Suprapubic skin (tissue), 4 donors: ENCODE measurements at regions not wholly inside any gene's neighbourhood (a gene's known extent, or its start where the extent isn't known, plus 50 kb on each side); places are given as distances from the start of the nearest gene placed in this dataset.

Experiments used
- DNase-seq, 2 donors: peaks; one replicate each; pipeline ENCODE4 v3.0.0-alpha.2; 2019; ENCODE audit warnings: low spot score in 2 of 2
- H3K27ac ChIP-seq: fragments of 200-600 bp; sonication (generic); one replicate; pipeline ENCODE4 v1.5.1; 2019
- H3K27me3 ChIP-seq: fragments of 200-600 bp; sonication (generic); one replicate; pipeline ENCODE4 v1.5.1; 2019
- H3K36me3 ChIP-seq: fragments of 200-600 bp; sonication (generic); one replicate; pipeline ENCODE4 v1.5.1; 2019
- H3K4me1 ChIP-seq: fragments of 200-600 bp; sonication (generic); one replicate; pipeline ENCODE4 v1.5.1; 2019
- H3K4me3 ChIP-seq: fragments of 200-600 bp; sonication (generic); one replicate; pipeline ENCODE4 v1.5.1; 2019; ENCODE audit warnings: mild to moderate bottlenecking
- H3K9me3 ChIP-seq: fragments of 200-600 bp; sonication (generic); one replicate; pipeline ENCODE4 v1.5.1; 2019
- EP300 ChIP-seq: sonication (generic); formaldehyde crosslinking; IDR thresholded peaks from one replicate; pipeline ENCODE4 v1.6.1; 2017; ENCODE audit warnings: antibody characterized with exemption
- POLR2A ChIP-seq, 2 donors: fragments of 450-650 bp; IDR thresholded peaks; one replicate each; pipeline ENCODE4 v1.6.1; 2017; ENCODE audit warnings: antibody characterized with exemption in 2 of 2, mild to moderate bottlenecking in 2 of 2, moderate library complexity in 2 of 2
- POLR2AphosphoS5 ChIP-seq, 3 donors: sonication (generic); formaldehyde crosslinking; IDR thresholded peaks; one replicate each; pipeline ENCODE4 v1.6.1; 2017; ENCODE audit warnings: antibody characterized with exemption in 3 of 3
- whole genome bisulfite sequencing: methylation state at CpG from one replicate; pipeline ENCODE4 v1.1.5; 2018; 5-methylcytosine and 5-hydroxymethylcytosine counted together
- TF ChIP-seq, protein P1 (sequence below), 2 donors: fragments of 200-600 bp in 1 of 2; fragments of 450-650 bp in 1 of 2; sonication (generic) in 1 of 2; IDR thresholded peaks; one replicate each; pipeline ENCODE4 v1.5.1; 2016 to 2019; ENCODE audit warnings: antibody characterized with exemption in 2 of 2, mild to moderate bottlenecking in 1 of 2, moderate library complexity in 1 of 2

DNA sequence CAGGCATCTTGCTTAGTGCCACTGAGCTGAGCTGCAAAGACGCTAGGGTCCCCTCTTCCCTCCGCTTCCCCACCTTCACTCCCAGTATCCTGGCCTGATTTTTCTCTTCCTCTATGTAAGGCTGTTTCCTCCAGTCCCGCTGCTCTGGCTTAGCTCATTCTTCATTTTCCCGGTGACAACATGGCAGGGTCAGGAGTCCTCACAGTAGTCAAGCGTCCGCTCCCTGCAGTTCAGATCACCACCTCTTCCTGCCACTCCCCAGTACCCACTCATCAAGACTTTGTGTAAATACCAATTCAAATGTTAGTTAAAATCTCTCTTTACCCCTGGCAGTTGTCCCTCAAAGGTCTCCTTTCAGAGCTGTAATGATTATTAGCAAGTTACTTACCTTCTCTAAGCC, 650.4 kb upstream of the CELF2 start:
- WGBS = 92% methylated on average over 5 of the region's 6 CpGs
- DNase-seq = no peak
- no peaks in the 10 kb centered on the region for H3K27me3 ChIP-seq
- no peaks in the 10 kb centered on the region for H3K36me3 ChIP-seq
- no peaks in the 10 kb centered on the region for H3K4me1 ChIP-seq
- H3K27ac ChIP-seq = no peak overlapping the region
- no peaks in the 10 kb centered on the region for H3K9me3 ChIP-seq
- no peak overlapping the region for H3K4me3 ChIP-seq
- TF ChIP-seq POLR2A (IDR thresholded peaks at IDR 0.05) = no peak
- no peak for TF ChIP-seq EP300
- TF ChIP-seq, protein P1, sequence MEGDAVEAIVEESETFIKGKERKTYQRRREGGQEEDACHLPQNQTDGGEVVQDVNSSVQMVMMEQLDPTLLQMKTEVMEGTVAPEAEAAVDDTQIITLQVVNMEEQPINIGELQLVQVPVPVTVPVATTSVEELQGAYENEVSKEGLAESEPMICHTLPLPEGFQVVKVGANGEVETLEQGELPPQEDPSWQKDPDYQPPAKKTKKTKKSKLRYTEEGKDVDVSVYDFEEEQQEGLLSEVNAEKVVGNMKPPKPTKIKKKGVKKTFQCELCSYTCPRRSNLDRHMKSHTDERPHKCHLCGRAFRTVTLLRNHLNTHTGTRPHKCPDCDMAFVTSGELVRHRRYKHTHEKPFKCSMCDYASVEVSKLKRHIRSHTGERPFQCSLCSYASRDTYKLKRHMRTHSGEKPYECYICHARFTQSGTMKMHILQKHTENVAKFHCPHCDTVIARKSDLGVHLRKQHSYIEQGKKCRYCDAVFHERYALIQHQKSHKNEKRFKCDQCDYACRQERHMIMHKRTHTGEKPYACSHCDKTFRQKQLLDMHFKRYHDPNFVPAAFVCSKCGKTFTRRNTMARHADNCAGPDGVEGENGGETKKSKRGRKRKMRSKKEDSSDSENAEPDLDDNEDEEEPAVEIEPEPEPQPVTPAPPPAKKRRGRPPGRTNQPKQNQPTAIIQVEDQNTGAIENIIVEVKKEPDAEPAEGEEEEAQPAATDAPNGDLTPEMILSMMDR (IDR thresholded peaks at IDR 0.05) = no peak
- TF ChIP-seq POLR2AphosphoS5 (IDR thresholded peaks at IDR 0.05) = no peak

DNA sequence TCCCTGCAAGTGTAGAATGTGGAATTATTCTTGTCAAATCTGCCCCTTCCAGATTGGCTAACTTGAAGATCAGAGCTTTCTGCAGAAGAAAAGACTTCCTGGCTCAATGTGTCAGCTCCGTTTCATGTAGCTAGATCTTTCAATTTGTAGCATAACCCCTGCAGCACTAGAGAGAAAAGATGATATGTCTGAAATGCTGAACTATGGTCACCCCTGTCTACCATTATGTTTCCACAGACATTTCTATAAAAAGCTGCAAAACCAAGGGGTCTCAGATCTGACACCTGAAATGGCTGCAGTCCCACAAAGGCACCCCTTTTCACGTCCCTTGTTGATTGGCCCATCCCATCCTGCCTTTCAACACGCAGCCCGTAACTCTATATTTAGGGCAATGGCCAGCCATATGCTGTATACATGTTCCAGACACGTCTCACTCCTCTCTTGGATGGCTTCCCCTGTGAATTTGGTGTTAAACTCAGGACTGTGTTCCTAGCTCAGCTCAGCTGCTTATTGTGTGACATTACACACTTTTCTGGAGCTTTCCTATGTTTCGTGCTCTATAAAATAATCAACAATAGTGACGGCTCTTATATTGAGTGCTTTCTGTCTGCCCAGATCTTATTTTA, 648.6 kb upstream of the CELF2 start:
- Histone ChIP-seq H3K27me3 (no peaks in the 10 kb centered on the region), H3K36me3 (no peaks in the 10 kb centered on the region), H3K9me3 (no peaks in the 10 kb centered on the region), H3K4me1 (no peaks in the 10 kb centered on the region), H3K27ac (no peak overlapping the region), H3K4me3 (no peak overlapping the region)
- TF ChIP-seq, protein P1 (IDR thresholded peaks at IDR 0.05) = no peak
- WGBS = 81% methylated on average over 7 of the region's 7 CpGs
- no peak for DNase-seq

DNA sequence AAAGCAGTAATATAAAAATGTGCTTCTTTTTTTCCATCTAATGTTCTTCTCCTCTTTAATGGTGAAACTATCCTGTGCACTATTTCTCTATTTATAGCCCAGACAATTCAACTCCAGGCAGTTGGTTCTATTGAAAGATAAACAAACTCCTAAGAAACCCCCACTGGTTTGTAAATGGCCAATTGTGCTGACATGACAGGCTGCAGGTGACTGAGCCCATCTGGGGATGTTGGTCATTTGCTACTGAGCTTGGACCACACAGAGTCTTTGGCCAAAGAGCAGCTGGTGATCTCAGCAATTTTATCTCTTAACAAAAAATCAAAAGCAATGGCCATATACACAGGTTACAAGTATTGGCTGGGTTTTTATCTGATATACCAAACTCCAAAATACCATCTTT, 631.8 kb upstream of the CELF2 start:
- DNase-seq = no peak
- Histone ChIP-seq H3K4me1 (no peaks in the 10 kb centered on the region), H3K27ac (no peak overlapping the region), H3K9me3 (no peaks in the 10 kb centered on the region), H3K36me3 (no peaks in the 10 kb centered on the region), H3K4me3 (no peak overlapping the region), H3K27me3 (no peaks in the 10 kb centered on the region)
- no peak for TF ChIP-seq POLR2AphosphoS5 (IDR thresholded peaks at IDR 0.05)
- no peak for TF ChIP-seq POLR2A (IDR thresholded peaks at IDR 0.05)
- TF ChIP-seq, protein P1 (IDR thresholded peaks at IDR 0.05) = no peak
- TF ChIP-seq EP300 = no peak

DNA sequence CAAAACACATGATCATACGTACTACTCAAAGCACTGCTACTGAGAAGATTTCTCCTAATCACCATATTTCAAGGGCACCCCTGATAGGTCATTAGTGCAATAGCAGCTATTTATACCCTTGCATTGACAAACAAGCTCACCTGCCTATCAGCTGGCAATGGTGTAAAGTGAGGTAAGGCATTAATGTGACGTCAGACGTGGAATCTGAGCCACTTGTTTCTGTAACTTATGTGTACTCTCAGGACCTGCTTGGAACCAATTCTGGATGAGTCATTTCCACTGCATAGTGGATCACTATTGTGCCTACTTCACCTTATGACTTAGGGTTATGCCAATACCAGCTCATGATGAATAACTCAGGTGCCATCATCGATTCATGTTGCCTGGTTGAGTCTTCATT, 628.5 kb upstream of the CELF2 start:
- Histone ChIP-seq H3K27ac (no peak overlapping the region), H3K4me3 (no peak overlapping the region), H3K27me3 (no peaks in the 10 kb centered on the region), H3K4me1 (no peaks in the 10 kb centered on the region), H3K9me3 (no peaks in the 10 kb centered on the region), H3K36me3 (no peaks in the 10 kb centered on the region)
- WGBS = 93% methylated on average over 4 of the region's 4 CpGs
- TF ChIP-seq, protein P1 (IDR thresholded peaks at IDR 0.05) = no peak
- no peak for TF ChIP-seq EP300
- TF ChIP-seq POLR2AphosphoS5 (IDR thresholded peaks at IDR 0.05) = no peak
- TF ChIP-seq POLR2A (IDR thresholded peaks at IDR 0.05) = no peak
- DNase-seq = no peak

DNA sequence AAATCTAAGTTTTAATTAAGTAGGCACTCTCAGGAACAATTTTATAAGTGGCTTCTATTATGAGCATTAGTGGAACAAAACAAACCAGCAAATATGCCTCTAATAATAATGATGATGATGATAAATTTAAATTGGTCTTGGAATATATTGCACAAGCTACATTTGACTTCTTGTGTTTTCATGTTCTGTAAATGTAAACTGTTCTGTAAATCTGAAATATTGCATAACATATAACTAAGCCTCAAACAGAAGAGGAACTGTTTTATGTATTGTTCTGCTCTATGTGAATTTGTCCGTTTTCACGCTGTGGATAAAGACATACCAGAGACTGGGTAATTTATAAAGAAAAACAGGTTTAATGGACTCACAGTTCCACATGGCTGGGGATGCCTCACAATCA, 625.2 kb upstream of the CELF2 start:
- TF ChIP-seq POLR2A (IDR thresholded peaks at IDR 0.05) = no peak
- no peak for TF ChIP-seq EP300
- TF ChIP-seq POLR2AphosphoS5 (IDR thresholded peaks at IDR 0.05) = no peak
- TF ChIP-seq, protein P1 (IDR thresholded peaks at IDR 0.05) = no peak
- H3K36me3 ChIP-seq = no peaks in the 10 kb centered on the region
- H3K4me3 ChIP-seq = no peak overlapping the region
- DNase-seq = no peak
- no peak overlapping the region for H3K27ac ChIP-seq
- no peaks in the 10 kb centered on the region for H3K27me3 ChIP-seq
- H3K9me3 ChIP-seq = no peaks in the 10 kb centered on the region
- no peaks in the 10 kb centered on the region for H3K4me1 ChIP-seq
- 98% methylated on average over 2 of the region's 2 CpGs for WGBS
